ENCODE measurements at regions not wholly inside any gene's neighbourhood (a gene's known extent, or its start where the extent isn't known, plus 50 kb on each side); places are given as distances from the start of the nearest gene placed in this dataset.
"Not testable (repeated sequence)": the region's sequence is repeated elsewhere in the genome, so short reads cannot be mapped to it uniquely, and the experiment has no call there.

- H3K36me3 ChIP-seq (ENCODE audit: control insufficient read depth, insufficient read depth, low read length); CTCF ChIA-PET; H3K27me3 ChIP-seq (ENCODE audit: control insufficient read depth, insufficient read depth, low read length); ATAC-seq; H3K4me1 ChIP-seq (ENCODE audit: control insufficient read depth, insufficient read depth, low read length); in situ Hi-C loops (cut with HindIII; ENCODE audit: low pct_unique_long_range_greater_than_20kb, low sequenced_read_pairs); BruUV-seq (replicated peaks); H3K4me3 ChIP-seq (ENCODE audit: low read depth in 2 of 2, low read length in 2 of 2); H3K9me3 ChIP-seq (ENCODE audit: control insufficient read depth, insufficient read depth, low read depth, low read length); POLR2A ChIA-PET; intact Hi-C loops (cut with micrococcal nuclease; ENCODE audit: unreplicated experiment); DNase-seq (ENCODE audit: low read depth, low spot score); H3K27ac ChIP-seq (ENCODE audit: low read length): not testable (repeated sequence)
Measured at GRCh38 chr15:20211508-20211907, 330.1 kb downstream of the GOLGA6L6 start.

- intact Hi-C loops (cut with micrococcal nuclease; ENCODE audit: unreplicated experiment); H3K4me3 ChIP-seq (ENCODE audit: low read depth in 2 of 2, low read length in 2 of 2): not testable (repeated sequence)
Measured at GRCh38 chr15:20209973-20210372, 331.6 kb downstream of the GOLGA6L6 start.

GRCh38 chr15:20207607-20208006, 334.0 kb downstream of the GOLGA6L6 start:
- H3K9me3 ChIP-seq (ENCODE audit: control insufficient read depth, insufficient read depth, low read depth, low read length); H3K4me3 ChIP-seq (ENCODE audit: low read depth in 2 of 2, low read length in 2 of 2); H3K27ac ChIP-seq (ENCODE audit: low read length); in situ Hi-C loops (cut with HindIII; ENCODE audit: low pct_unique_long_range_greater_than_20kb, low sequenced_read_pairs); POLR2A ChIA-PET; BruUV-seq (replicated peaks); ATAC-seq; intact Hi-C loops (cut with micrococcal nuclease; ENCODE audit: unreplicated experiment); H3K36me3 ChIP-seq (ENCODE audit: control insufficient read depth, insufficient read depth, low read length); DNase-seq (ENCODE audit: low read depth, low spot score); H3K27me3 ChIP-seq (ENCODE audit: control insufficient read depth, insufficient read depth, low read length); CTCF ChIA-PET; H3K4me1 ChIP-seq (ENCODE audit: control insufficient read depth, insufficient read depth, low read length): not testable (repeated sequence)

More at GRCh38 chr15:20209973-20210372, 331.6 kb downstream of the GOLGA6L6 start:
- H3K27ac ChIP-seq (ENCODE audit: low read length); BruUV-seq (replicated peaks); H3K9me3 ChIP-seq (ENCODE audit: control insufficient read depth, insufficient read depth, low read depth, low read length); H3K4me1 ChIP-seq (ENCODE audit: control insufficient read depth, insufficient read depth, low read length); H3K36me3 ChIP-seq (ENCODE audit: control insufficient read depth, insufficient read depth, low read length); DNase-seq (ENCODE audit: low read depth, low spot score); POLR2A ChIA-PET; H3K27me3 ChIP-seq (ENCODE audit: control insufficient read depth, insufficient read depth, low read length); ATAC-seq; in situ Hi-C loops (cut with HindIII; ENCODE audit: low pct_unique_long_range_greater_than_20kb, low sequenced_read_pairs); CTCF ChIA-PET: not testable (repeated sequence)

- H3K4me1 ChIP-seq (ENCODE audit: control insufficient read depth, insufficient read depth, low read length); DNase-seq (ENCODE audit: low read depth, low spot score); CTCF ChIA-PET; POLR2A ChIA-PET; intact Hi-C loops (cut with micrococcal nuclease; ENCODE audit: unreplicated experiment); in situ Hi-C loops (cut with HindIII; ENCODE audit: low pct_unique_long_range_greater_than_20kb, low sequenced_read_pairs); ATAC-seq; BruUV-seq (replicated peaks); H3K9me3 ChIP-seq (ENCODE audit: control insufficient read depth, insufficient read depth, low read depth, low read length); H3K27ac ChIP-seq (ENCODE audit: low read length); H3K36me3 ChIP-seq (ENCODE audit: control insufficient read depth, insufficient read depth, low read length); H3K27me3 ChIP-seq (ENCODE audit: control insufficient read depth, insufficient read depth, low read length); H3K4me3 ChIP-seq (ENCODE audit: low read depth in 2 of 2, low read length in 2 of 2): not testable (repeated sequence)
Measured at GRCh38 chr15:20207198-20207597, 334.4 kb downstream of the GOLGA6L6 start.

GRCh38 chr15:20204177-20204866, 337.3 kb downstream of the GOLGA6L6 start:
- CTCF ChIA-PET; in situ Hi-C loops (cut with HindIII; ENCODE audit: low pct_unique_long_range_greater_than_20kb, low sequenced_read_pairs); H3K27me3 ChIP-seq (ENCODE audit: control insufficient read depth, insufficient read depth, low read length); DNase-seq (ENCODE audit: low read depth, low spot score); POLR2A ChIA-PET; H3K36me3 ChIP-seq (ENCODE audit: control insufficient read depth, insufficient read depth, low read length); BruUV-seq (replicated peaks); H3K4me3 ChIP-seq (ENCODE audit: low read depth in 2 of 2, low read length in 2 of 2); H3K4me1 ChIP-seq (ENCODE audit: control insufficient read depth, insufficient read depth, low read length); H3K27ac ChIP-seq (ENCODE audit: low read length); H3K9me3 ChIP-seq (ENCODE audit: control insufficient read depth, insufficient read depth, low read depth, low read length); intact Hi-C loops (cut with micrococcal nuclease; ENCODE audit: unreplicated experiment): not testable (repeated sequence)
- 0 out of 2 replicates have a peak, but pooled peaks have one; percentile 56 for ATAC-seq

GRCh38 chr15:20203649-20204150, 337.9 kb downstream of the GOLGA6L6 start:
- H3K27me3 ChIP-seq (ENCODE audit: control insufficient read depth, insufficient read depth, low read length); intact Hi-C loops (cut with micrococcal nuclease; ENCODE audit: unreplicated experiment); H3K9me3 ChIP-seq (ENCODE audit: control insufficient read depth, insufficient read depth, low read depth, low read length); POLR2A ChIA-PET; in situ Hi-C loops (cut with HindIII; ENCODE audit: low pct_unique_long_range_greater_than_20kb, low sequenced_read_pairs); H3K4me3 ChIP-seq (ENCODE audit: low read depth in 2 of 2, low read length in 2 of 2); H3K27ac ChIP-seq (ENCODE audit: low read length); ATAC-seq; CTCF ChIA-PET; BruUV-seq (replicated peaks); H3K4me1 ChIP-seq (ENCODE audit: control insufficient read depth, insufficient read depth, low read length); DNase-seq (ENCODE audit: low read depth, low spot score); H3K36me3 ChIP-seq (ENCODE audit: control insufficient read depth, insufficient read depth, low read length): not testable (repeated sequence)

Data from Panc1 (cell line).